ENCODE measurements at regions not wholly inside any gene's neighbourhood (a gene's known extent, or its start where the extent isn't known, plus 50 kb on each side); places are given as distances from the start of the nearest gene placed in this dataset.

DNA sequence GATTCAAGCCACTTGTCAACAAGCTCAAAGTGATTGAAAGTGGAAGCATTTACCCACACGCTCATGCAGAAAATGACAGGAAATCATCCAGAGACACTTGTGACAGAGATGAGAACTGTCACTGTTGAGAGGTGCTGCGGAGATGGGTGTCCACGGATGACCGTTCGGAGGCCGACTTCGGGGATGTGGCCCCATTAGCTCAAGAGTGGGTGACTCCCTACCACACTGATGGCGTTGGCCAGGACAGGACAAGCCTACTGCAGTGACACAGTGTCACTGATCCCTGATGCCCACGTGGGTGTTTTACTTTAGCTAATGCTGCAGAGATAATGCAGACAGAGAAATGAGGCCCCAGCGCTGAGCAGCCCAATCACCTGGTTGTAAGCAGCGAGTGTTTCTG is 81.5 kb upstream of the YWHAQ start:
- H3K4me3 ChIP-seq (ENCODE audit: control insufficient read depth, low read depth, low read length), result no peak overlapping the region
- TF ChIP-seq, protein P1, sequence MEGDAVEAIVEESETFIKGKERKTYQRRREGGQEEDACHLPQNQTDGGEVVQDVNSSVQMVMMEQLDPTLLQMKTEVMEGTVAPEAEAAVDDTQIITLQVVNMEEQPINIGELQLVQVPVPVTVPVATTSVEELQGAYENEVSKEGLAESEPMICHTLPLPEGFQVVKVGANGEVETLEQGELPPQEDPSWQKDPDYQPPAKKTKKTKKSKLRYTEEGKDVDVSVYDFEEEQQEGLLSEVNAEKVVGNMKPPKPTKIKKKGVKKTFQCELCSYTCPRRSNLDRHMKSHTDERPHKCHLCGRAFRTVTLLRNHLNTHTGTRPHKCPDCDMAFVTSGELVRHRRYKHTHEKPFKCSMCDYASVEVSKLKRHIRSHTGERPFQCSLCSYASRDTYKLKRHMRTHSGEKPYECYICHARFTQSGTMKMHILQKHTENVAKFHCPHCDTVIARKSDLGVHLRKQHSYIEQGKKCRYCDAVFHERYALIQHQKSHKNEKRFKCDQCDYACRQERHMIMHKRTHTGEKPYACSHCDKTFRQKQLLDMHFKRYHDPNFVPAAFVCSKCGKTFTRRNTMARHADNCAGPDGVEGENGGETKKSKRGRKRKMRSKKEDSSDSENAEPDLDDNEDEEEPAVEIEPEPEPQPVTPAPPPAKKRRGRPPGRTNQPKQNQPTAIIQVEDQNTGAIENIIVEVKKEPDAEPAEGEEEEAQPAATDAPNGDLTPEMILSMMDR (conservative IDR thresholded peaks at IDR 0.05; ENCODE audit: control insufficient read depth, insufficient read depth, low read depth, low read length), result no peak
- no peak for DNase-seq (ENCODE audit: low read depth)

DNA sequence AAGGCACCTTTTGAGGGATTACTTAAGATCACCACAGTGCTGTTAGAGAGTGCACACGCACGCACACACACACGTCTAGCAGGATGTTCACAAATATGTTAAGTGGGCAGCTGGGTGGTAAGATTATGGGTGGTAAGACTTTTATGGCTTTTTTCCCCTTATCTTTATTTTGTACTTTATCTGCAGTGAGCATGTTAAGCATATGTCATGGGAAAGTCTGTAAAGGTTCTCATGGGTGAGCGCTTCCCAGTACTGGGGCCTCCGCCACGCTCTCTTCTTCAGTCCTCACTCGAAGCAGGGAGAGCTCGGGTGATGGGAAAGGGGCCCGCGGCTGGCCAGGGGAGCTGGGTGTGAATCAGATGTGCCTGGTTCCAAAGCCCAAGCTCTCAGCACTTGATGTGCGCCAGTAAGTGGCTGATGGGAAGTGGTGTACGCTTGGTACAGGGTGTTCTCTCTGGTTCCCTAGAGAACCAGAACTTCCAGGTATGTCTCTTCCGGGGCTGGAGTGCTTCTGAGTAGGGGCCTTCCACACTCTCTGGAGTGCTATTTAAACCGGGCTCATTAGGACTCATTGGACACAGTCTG is 83.9 kb upstream of the YWHAQ start:
- no peak overlapping the region for H3K4me3 ChIP-seq (ENCODE audit: control insufficient read depth, low read depth, low read length)
- TF ChIP-seq, protein P1 (conservative IDR thresholded peaks at IDR 0.05; ENCODE audit: control insufficient read depth, insufficient read depth, low read depth, low read length), result no peak
- no peak for DNase-seq (ENCODE audit: low read depth)

DNA sequence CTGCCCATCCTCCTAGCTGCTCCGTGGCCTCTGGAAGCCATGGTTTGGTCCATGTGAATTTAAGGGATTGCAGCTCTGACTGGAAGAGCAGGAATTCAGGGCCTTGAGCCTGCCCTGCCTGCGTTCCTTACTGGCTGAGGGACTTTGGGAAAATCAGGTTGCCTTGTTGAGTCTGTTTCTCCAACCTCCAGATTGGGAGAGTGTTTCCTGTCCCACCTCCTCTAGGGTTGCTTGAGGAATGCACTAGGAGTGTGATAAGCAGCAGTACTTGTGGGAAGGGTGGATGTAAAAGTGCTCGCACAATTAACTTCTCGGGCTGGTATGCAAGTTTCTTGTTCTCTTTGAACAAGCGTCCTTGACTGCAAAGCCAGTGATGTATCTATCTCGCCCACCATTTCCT is 84.4 kb upstream of the YWHAQ start:
- TF ChIP-seq, protein P1 (conservative IDR thresholded peaks at IDR 0.05; ENCODE audit: control insufficient read depth, insufficient read depth, low read depth, low read length), result no peak
- DNase-seq (ENCODE audit: low read depth), result no peak
- H3K4me3 ChIP-seq (ENCODE audit: control insufficient read depth, low read depth, low read length), result no peak overlapping the region

DNA sequence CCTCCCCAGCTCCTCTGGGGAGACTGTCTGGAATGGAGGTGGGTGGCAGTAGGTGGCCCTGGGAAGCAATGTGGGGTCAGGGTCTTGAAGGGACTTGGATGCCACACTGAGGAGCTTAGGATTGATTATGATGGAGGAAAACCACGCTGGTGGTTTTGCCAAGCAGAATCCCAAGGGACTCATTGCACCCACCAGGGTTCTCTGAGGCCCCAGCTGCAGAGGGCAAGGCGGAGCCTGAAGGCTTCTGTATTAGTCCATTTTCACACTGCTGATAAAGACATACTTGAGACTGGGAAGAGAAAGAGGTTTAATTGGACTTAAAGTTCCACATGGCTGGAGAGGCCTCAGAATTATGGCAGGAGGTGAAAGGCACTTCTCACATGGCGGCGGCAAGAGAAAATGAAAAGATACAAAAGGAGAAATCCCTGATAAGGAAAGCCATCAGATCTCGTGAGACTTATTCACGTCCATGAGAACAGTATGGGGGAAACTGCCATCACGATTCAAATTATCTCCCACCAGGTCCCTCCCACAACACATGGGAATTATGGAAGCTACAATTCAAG is 87.2 kb upstream of the YWHAQ start:
- TF ChIP-seq, protein P1 (conservative IDR thresholded peaks at IDR 0.05; ENCODE audit: control insufficient read depth, insufficient read depth, low read depth, low read length), result no peak
- no peak for DNase-seq (ENCODE audit: low read depth)
- no peak overlapping the region for H3K4me3 ChIP-seq (ENCODE audit: control insufficient read depth, low read depth, low read length)

DNA sequence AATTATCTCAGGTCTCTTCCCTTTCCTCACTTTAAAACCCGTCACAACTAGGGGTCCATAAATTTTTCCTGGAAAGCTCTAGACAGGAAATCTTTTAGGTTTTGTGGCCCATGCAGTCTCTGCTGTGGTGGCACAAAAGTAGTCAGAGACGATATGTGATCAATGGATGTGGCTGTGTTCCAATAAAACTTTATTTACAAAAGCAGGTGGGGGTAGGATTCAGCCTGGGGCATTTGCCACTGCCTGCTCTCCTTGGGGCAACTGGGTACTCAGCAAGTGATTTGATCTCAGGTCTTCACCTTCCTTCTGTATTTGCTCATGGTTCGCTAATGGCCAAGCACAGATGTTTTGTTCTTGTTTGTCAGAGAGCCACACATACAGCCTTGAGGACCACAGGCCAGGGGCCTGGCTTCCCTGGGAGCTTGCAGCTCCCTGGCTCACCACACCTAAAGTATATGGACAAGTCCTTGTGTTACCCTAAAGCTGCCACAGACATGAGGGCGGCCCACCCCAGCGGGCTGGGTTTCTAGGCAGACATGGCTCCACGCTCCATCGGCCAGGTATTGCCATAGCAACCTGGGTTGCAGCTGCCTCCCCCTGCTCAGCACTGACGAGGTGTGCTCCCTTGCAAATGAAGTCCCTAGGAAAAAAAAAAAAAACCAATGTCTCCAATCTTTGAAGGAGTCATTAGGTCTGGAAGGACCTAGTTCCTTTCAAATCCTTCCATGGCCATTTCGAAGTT is 89.7 kb upstream of the YWHAQ start:
- no peak overlapping the region for H3K4me3 ChIP-seq (ENCODE audit: control insufficient read depth, low read depth, low read length)
- TF ChIP-seq, protein P1 (conservative IDR thresholded peaks at IDR 0.05; ENCODE audit: control insufficient read depth, insufficient read depth, low read depth, low read length), result no peak
- no peak for DNase-seq (ENCODE audit: low read depth)

DNA sequence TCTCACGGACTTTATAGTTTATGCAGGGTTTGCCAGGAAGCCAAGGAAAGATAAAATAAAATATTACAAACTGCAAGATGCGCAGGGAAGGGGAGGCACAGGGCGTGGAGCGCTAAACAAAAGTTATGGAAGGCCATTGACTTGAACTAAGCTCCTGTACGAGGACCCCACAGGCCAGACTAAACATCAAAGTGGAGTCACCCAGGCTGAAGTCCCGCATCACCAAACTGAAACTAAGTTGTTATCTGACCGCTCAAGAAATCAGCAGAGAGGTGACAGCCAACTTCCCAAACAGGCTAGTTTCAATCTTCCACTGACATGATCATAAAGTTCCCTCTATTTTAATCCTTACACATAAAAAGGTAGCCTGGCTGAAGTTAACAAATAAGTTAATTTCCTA is 90.5 kb upstream of the YWHAQ start:
- DNase-seq (ENCODE audit: low read depth), result no peak
- TF ChIP-seq, protein P1 (conservative IDR thresholded peaks at IDR 0.05; ENCODE audit: control insufficient read depth, insufficient read depth, low read depth, low read length), result no peak
- H3K4me3 ChIP-seq (ENCODE audit: control insufficient read depth, low read depth, low read length), result no peak overlapping the region

Data from fibroblast of mammary gland (primary cell).